ENCODE measurements at regions not wholly inside any gene's neighbourhood (a gene's known extent, or its start where the extent isn't known, plus 50 kb on each side); places are given as distances from the start of the nearest gene placed in this dataset.
"Not testable (repeated sequence)": the region's sequence is repeated elsewhere in the genome, so short reads cannot be mapped to it uniquely, and the experiment has no call there.

DNA sequence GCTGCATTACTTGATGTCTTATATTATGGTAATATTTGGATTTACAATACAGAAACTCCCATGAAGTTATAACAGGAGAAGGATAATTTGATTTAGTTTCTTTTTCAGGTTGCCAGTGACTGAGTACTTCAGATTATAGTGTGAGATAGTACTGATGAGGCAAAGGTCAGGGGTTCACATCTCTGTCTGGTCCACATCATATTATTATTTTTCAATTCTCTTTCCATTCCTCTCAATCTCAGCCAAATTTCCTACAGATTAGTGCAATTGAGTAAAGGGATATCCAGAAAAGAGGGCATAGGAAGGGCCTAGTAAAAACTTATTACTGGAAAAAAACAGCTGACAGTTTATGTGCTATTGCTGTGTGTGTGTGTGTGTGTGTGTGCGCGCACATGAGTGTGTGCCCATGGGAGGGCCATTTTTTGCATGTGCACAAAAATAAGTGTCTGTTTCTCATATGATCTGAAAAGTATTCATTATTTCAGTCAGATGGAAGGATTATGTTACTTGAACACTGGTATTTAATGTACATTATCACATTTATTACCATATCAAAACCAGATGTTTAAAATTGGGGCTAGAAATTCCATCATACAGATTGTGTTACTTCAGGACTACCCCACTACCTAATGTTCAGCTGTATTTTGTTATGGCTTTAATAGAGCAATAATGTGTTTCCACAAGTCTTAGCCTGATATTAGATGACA is 78.3 kb upstream of the KCNK2 start:
- no peak for DNase-seq (ENCODE audit: low spot score)
- in situ Hi-C loops (cut with HindIII; ENCODE audit: low sequenced_read_pairs), result no loop called here

- in situ Hi-C loops (cut with HindIII; ENCODE audit: low sequenced_read_pairs), result no loop called here
- no peak for DNase-seq (ENCODE audit: low spot score)
These were observed 77.5 kb upstream of the KCNK2 start for GRCh38 chr1:215005078-215005477.

DNA sequence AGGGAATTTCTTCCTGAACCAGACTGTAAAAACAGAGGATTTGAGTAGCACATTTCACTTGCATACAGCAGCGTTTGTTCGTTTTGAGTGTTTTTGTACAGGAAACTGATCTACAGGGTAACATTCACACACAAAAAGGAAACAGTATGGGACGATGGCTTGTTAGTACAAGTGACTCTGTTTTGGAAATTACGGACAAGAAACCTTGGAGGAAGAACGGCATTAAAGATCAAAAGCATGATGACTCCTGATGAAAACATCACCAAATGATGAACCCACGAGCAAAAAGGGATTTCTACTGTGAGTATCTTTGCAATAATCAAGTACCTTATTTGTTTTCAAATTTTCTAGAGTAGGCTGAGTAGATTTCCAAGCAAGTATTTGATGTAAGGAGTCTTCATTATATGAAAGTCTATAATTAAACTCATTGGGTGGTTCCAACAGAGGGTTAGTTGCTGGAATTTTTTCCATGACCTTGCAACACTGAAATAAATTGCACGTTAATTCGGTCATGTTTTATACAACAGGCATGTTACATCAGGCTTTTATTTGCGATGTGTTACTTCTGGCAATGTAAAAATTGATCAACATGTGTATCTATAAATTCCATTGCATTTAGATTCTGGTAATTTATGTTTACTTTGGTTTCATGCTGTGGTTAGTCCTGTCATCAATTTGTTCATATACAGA is 76.7 kb upstream of the KCNK2 start:
- DNase-seq (ENCODE audit: low spot score), result no peak
- in situ Hi-C loops (cut with HindIII; ENCODE audit: low sequenced_read_pairs), result no loop called here

DNA sequence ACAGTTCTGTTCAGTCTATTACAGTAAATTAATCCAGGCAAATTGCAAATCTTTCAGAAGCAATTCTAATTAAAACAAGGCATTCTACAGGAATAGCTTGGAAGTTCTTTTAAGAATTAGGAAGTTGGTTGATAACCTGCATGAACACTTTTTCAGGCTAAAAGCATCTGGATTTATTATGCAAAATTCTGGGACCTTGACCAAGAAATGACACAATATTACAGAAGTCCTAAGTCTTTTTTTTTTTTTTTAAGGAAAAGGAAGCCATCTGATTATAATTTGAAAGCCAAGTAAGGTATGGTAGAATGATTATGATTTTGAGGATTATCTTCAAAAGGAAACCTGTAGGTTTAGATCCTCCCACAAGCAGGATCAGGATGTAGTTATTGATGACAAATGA is 74.7 kb upstream of the KCNK2 start:
- in situ Hi-C loops (cut with HindIII; ENCODE audit: low sequenced_read_pairs), result no loop called here
- DNase-seq (ENCODE audit: low spot score), result no peak

GRCh38 chr1:215018555-215018954 is 64.0 kb upstream of the KCNK2 start:
- no peak for DNase-seq (ENCODE audit: low spot score)
- in situ Hi-C loops (cut with HindIII; ENCODE audit: low sequenced_read_pairs), result no loop called here

DNA sequence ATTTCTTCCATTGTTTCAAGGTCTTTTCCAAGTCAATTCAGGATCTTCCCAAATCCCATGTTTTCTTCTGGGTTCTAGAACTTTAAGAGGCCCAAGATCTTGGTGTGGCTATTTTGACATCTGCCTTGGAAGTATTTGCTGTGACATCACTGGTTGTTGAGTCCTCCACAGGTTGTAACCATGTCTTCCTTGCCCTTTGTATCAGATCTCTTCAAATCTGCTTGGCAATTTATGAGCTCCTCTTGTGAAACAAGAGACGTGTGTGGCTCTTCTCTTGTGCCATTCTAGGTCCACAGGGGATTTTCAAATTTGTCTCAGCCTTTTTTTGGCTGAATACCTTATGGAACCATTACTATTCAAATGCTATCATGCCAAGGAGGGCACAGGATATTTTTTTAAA is 60.3 kb upstream of the KCNK2 start:
- DNase-seq (ENCODE audit: low spot score), result no peak
- in situ Hi-C loops (cut with HindIII; ENCODE audit: low sequenced_read_pairs), result no loop called here

- in situ Hi-C loops (cut with HindIII; ENCODE audit: low sequenced_read_pairs), result no loop called here
- DNase-seq (ENCODE audit: low spot score), result no peak
These were observed 59.8 kb upstream of the KCNK2 start for GRCh38 chr1:215022741-215023141.

GRCh38 chr1:215023155-215023832 is 59.2 kb upstream of the KCNK2 start:
- in situ Hi-C loops (cut with HindIII; ENCODE audit: low sequenced_read_pairs), result no loop called here
- DNase-seq (ENCODE audit: low spot score), result no peak

DNA sequence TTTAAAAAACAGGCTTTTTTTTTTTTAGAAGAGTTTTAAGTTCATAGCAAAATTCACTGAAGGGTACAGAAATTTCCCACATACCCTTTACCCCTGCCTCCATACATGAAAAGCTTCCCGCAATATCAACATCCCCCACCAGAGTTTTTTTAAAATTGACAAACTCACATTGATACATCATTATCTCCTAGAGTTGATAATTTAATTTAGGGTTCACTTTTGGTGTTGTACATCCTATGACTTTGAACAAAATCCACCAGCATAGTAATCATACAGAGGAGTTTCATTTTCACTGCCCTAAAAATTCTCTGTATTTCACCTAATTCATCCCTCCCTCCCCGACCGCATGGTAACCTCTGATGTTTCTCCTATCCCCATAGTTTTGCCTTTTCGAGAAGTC is 53.6 kb upstream of the KCNK2 start:
- DNase-seq (ENCODE audit: low spot score), result no peak
- in situ Hi-C loops (cut with HindIII; ENCODE audit: low sequenced_read_pairs), result no loop called here

GRCh38 chr1:215030581-215030980 is 52.0 kb upstream of the KCNK2 start:
- in situ Hi-C loops (cut with HindIII; ENCODE audit: low sequenced_read_pairs); DNase-seq (ENCODE audit: low spot score): not testable (repeated sequence)

DNA sequence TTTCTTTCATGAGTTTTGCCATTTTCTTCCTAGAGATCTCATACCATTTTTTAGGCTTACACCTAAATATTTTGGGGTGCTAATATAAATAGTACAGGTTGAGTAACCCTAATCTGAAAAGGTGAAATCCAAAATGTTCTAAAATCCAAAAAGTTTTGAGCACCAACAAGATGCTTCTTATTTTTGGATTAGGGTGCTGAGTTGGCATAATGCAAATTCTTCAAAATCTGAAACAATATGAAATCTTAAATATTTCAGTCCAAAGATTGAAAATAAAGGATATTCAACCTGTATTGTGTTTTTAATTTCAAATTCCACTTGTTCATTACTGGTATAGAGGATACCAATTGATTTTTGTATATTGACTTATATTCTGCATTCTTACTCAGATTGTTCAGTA is 51.1 kb upstream of the KCNK2 start:
- no peak for DNase-seq (ENCODE audit: low spot score)
- in situ Hi-C loops (cut with HindIII; ENCODE audit: low sequenced_read_pairs), result no loop called here
